ENCODE measurements at regions not wholly inside any gene's neighbourhood (a gene's known extent, or its start where the extent isn't known, plus 50 kb on each side); places are given as distances from the start of the nearest gene placed in this dataset.
"Not testable (repeated sequence)": the region's sequence is repeated elsewhere in the genome, so short reads cannot be mapped to it uniquely, and the experiment has no call there.

DNA sequence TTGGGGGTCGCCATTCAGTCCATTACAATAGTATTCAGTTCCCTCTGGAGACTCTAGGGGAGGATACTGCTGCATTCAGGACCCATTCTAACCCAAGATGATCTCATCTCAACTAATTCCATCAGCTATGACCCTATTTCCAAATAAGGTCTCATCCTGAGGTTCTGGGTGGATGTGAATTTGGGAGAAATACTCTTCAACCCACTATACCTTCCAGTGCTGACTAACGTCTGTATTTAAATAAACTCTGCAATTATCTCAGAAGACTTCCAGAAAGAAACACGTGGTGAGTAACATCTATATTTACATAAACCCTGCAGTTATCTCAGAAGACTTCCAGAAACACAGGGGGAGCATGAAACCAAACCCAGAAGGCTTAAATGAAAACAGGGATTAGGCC is 1300.7 kb downstream of the PCDH9 start:
- WGBS (ENCODE audit: low lambda C conversion rate, missing lambda C conversion rate), result 56% methylated on average over 3 of the region's 3 CpGs
- H3K27me3 ChIP-seq, result no peaks in the 10 kb centered on the region
- no peaks in the 10 kb centered on the region for H3K9me2 ChIP-seq (replicated peaks; ENCODE audit: insufficient read depth)
- no peak for TF ChIP-seq EZH2phosphoT487 (IDR thresholded peaks at IDR 0.05; ENCODE audit: low read depth, severe bottlenecking, unreplicated experiment)
- TF ChIP-seq EZH2 (IDR thresholded peaks at IDR 0.05; ENCODE audit: borderline replicate concordance), result no peak
- TF ChIP-seq, protein P1, sequence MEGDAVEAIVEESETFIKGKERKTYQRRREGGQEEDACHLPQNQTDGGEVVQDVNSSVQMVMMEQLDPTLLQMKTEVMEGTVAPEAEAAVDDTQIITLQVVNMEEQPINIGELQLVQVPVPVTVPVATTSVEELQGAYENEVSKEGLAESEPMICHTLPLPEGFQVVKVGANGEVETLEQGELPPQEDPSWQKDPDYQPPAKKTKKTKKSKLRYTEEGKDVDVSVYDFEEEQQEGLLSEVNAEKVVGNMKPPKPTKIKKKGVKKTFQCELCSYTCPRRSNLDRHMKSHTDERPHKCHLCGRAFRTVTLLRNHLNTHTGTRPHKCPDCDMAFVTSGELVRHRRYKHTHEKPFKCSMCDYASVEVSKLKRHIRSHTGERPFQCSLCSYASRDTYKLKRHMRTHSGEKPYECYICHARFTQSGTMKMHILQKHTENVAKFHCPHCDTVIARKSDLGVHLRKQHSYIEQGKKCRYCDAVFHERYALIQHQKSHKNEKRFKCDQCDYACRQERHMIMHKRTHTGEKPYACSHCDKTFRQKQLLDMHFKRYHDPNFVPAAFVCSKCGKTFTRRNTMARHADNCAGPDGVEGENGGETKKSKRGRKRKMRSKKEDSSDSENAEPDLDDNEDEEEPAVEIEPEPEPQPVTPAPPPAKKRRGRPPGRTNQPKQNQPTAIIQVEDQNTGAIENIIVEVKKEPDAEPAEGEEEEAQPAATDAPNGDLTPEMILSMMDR (IDR thresholded peaks at IDR 0.05; ENCODE audit: poor library complexity), result no peak
- no peak overlapping the region for H3K4me3 ChIP-seq
- H4K20me1 ChIP-seq (ENCODE audit: insufficient read depth, poor library complexity, severe bottlenecking), result no peaks in the 10 kb centered on the region
- no peaks in the 10 kb centered on the region for H3K79me2 ChIP-seq
- no peaks in the 10 kb centered on the region for H3K36me3 ChIP-seq (replicated peaks; ENCODE audit: insufficient read depth, low read depth)
- DNase-seq (ENCODE audit: low spot score), result no peak
- H3K27ac ChIP-seq, result no peak overlapping the region
- H2AFZ ChIP-seq, result no peak overlapping the region
- no peaks in the 10 kb centered on the region for H3K9me3 ChIP-seq (ENCODE audit: low read depth)
- no peaks in the 10 kb centered on the region for H3K4me1 ChIP-seq (ENCODE audit: insufficient read depth)
- H3K4me2 ChIP-seq, result no peak overlapping the region

DNA sequence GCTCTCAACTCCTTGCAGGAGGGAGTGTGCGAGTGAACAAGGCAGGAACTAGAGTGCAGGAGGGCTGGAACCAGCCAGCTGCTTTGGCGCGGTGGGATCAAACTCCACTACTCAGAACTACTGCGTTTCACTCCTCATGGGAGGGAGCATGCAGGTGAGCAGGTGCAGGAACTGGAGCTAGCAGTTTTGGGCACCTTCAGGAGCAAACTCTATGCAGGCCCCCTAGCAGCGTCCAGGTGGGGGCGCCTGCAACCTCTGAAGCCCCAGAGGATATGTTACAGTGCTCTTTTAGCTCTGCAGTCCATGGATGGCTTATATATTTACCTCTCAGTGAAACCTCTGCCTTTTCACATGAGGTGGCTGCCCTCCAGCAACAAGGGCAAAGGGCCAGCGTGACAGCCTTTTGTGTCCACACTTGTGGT is 1303.4 kb downstream of the PCDH9 start:
- Histone ChIP-seq H3K4me3 (no peak overlapping the region), H3K4me2 (peak overlapping the region; percentile 17), H2AFZ (no peak overlapping the region), H4K20me1 (ENCODE audit: insufficient read depth, poor library complexity, severe bottlenecking) (no peaks in the 10 kb centered on the region), H3K4me1 (ENCODE audit: insufficient read depth) (no peaks in the 10 kb centered on the region), H3K27me3 (no peaks in the 10 kb centered on the region), H3K36me3 (replicated peaks; ENCODE audit: insufficient read depth, low read depth) (no peaks in the 10 kb centered on the region), H3K27ac (no peak overlapping the region), H3K9me2 (replicated peaks; ENCODE audit: insufficient read depth) (no peaks in the 10 kb centered on the region), H3K9me3 (ENCODE audit: low read depth) (no peaks in the 10 kb centered on the region), H3K79me2 (no peaks in the 10 kb centered on the region)
- 25% methylated on average over 7 of the region's 7 CpGs for WGBS (ENCODE audit: low lambda C conversion rate, missing lambda C conversion rate)
- TF ChIP-seq, protein P1 (IDR thresholded peaks at IDR 0.05; ENCODE audit: poor library complexity), result peak; percentile 20
- TF ChIP-seq EZH2phosphoT487 (IDR thresholded peaks at IDR 0.05; ENCODE audit: low read depth, severe bottlenecking, unreplicated experiment) (no peak), EZH2 (IDR thresholded peaks at IDR 0.05; ENCODE audit: borderline replicate concordance) (no peak)
- DNase-seq (ENCODE audit: low spot score), result peak; percentile 21

DNA sequence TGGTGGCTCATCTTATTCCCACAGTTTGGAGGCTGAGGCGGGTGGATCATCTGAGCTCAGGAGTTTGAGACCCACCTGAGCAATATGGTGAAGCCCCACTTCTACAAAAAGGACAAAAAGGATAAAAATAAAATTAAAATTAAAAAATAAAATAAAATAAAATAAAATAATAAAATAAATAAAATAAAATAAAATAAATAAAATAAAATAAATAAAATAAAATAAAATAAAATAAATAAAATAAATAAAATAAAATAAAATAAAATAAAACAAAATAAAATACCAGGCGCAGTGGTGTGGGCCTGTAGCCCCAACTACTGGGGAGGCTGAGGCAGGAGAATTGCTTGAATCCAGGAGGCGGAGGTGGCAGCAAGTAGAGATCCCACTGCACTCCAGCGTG is 1307.3 kb downstream of the PCDH9 start:
- not testable (repeated sequence) for H4K20me1 ChIP-seq (ENCODE audit: insufficient read depth, poor library complexity, severe bottlenecking); DNase-seq (ENCODE audit: low spot score)
- WGBS (ENCODE audit: low lambda C conversion rate, missing lambda C conversion rate), result over 99% methylated on average over 4 of the region's 4 CpGs

DNA sequence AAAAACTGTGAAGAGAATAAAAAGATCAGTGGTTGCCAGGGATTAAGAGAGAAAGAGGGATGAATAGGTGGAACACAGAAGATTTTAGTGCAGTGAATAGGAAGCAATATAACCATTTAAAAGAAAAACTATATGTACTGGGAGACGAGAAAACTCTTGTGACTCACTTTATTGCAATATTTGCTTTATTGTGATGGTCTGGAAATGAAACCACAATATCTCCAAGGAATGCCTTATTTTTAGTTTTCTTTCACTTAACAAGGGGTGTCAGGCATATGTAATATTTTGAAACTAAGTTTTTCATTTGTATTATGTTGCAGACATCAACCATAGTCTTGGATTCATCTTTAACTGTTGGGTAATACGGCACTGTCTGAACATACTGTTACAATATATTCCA is 1308.2 kb downstream of the PCDH9 start:
- Histone ChIP-seq H3K36me3 (replicated peaks; ENCODE audit: insufficient read depth, low read depth) (no peaks in the 10 kb centered on the region), H3K27me3 (no peaks in the 10 kb centered on the region), H3K27ac (no peak overlapping the region), H3K4me2 (no peak overlapping the region), H4K20me1 (ENCODE audit: insufficient read depth, poor library complexity, severe bottlenecking) (no peaks in the 10 kb centered on the region), H3K79me2 (no peaks in the 10 kb centered on the region), H3K4me1 (ENCODE audit: insufficient read depth) (no peaks in the 10 kb centered on the region), H3K9me3 (ENCODE audit: low read depth) (no peaks in the 10 kb centered on the region), H3K9me2 (replicated peaks; ENCODE audit: insufficient read depth) (no peaks in the 10 kb centered on the region), H2AFZ (no peak overlapping the region), H3K4me3 (no peak overlapping the region)
- WGBS (ENCODE audit: low lambda C conversion rate, missing lambda C conversion rate), result 88% methylated on average over 2 of the region's 2 CpGs
- TF ChIP-seq EZH2phosphoT487 (IDR thresholded peaks at IDR 0.05; ENCODE audit: low read depth, severe bottlenecking, unreplicated experiment), result no peak
- no peak for TF ChIP-seq EZH2 (IDR thresholded peaks at IDR 0.05; ENCODE audit: borderline replicate concordance)
- TF ChIP-seq, protein P1 (IDR thresholded peaks at IDR 0.05; ENCODE audit: poor library complexity), result no peak
- no peak for DNase-seq (ENCODE audit: low spot score)

More for the DNA sequence above, 1307.3 kb downstream of the PCDH9 start:
- not testable (repeated sequence) for H3K9me2 ChIP-seq (replicated peaks; ENCODE audit: insufficient read depth); H3K9me3 ChIP-seq (ENCODE audit: low read depth); H3K4me2 ChIP-seq; H3K27ac ChIP-seq; H3K4me1 ChIP-seq (ENCODE audit: insufficient read depth); H3K79me2 ChIP-seq; H3K27me3 ChIP-seq; H2AFZ ChIP-seq; H3K4me3 ChIP-seq; H3K36me3 ChIP-seq (replicated peaks; ENCODE audit: insufficient read depth, low read depth)

Data from hepatocyte (in vitro differentiated cells).